Breast epithelium (tissue), 3 donors: ENCODE measurements at regions not wholly inside any gene's neighbourhood (a gene's known extent, or its start where the extent isn't known, plus 50 kb on each side); places are given as distances from the start of the nearest gene placed in this dataset.

ENCODE experiments used
- POLR2A ChIP-seq: fragments of 450-650 bp; IDR thresholded peaks from one replicate; pipeline ENCODE4 v1.6.1; 2016; ENCODE audit warnings: antibody characterized with exemption, mild to moderate bottlenecking, moderate library complexity
- POLR2AphosphoS5 ChIP-seq, 3 donors: sonication (generic); formaldehyde crosslinking; IDR thresholded peaks; one replicate each; pipeline ENCODE4 v1.6.1; 2017; ENCODE audit warnings: antibody characterized with exemption in 3 of 3
- TF ChIP-seq, protein P1 (sequence below), 3 donors: fragments of 450-650 bp; IDR thresholded peaks; one replicate each; pipeline ENCODE4 v1.5.1; 2016 to 2017; ENCODE audit warnings: antibody characterized with exemption in 3 of 3, mild to moderate bottlenecking in 3 of 3, moderate library complexity in 3 of 3

DNA sequence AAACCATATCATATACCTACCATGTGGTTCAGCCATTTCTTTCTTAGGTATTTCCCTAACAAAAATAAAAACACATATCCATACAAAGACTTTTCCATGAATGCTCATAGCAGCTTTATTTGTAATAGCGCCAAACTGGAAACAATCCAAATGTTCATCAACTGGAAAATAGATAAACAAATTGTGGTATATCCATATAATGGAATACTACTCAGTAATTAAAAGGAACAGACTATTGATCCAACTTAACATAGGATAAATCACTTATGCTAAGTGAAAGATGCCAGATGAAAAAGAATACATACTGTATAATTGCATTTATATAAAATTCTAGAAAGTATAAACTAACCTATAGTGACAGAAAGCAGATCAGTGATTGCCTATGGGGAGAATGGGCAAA is 323.3 kb downstream of the BUD13 start:
- TF ChIP-seq, protein P1, sequence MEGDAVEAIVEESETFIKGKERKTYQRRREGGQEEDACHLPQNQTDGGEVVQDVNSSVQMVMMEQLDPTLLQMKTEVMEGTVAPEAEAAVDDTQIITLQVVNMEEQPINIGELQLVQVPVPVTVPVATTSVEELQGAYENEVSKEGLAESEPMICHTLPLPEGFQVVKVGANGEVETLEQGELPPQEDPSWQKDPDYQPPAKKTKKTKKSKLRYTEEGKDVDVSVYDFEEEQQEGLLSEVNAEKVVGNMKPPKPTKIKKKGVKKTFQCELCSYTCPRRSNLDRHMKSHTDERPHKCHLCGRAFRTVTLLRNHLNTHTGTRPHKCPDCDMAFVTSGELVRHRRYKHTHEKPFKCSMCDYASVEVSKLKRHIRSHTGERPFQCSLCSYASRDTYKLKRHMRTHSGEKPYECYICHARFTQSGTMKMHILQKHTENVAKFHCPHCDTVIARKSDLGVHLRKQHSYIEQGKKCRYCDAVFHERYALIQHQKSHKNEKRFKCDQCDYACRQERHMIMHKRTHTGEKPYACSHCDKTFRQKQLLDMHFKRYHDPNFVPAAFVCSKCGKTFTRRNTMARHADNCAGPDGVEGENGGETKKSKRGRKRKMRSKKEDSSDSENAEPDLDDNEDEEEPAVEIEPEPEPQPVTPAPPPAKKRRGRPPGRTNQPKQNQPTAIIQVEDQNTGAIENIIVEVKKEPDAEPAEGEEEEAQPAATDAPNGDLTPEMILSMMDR (IDR thresholded peaks at IDR 0.05), result no peak
- TF ChIP-seq POLR2AphosphoS5 (IDR thresholded peaks at IDR 0.05) (no peak), POLR2A (no peak)
